ENCODE measurements at regions not wholly inside any gene's neighbourhood (a gene's known extent, or its start where the extent isn't known, plus 50 kb on each side); places are given as distances from the start of the nearest gene placed in this dataset.
"Not testable (repeated sequence)": the region's sequence is repeated elsewhere in the genome, so short reads cannot be mapped to it uniquely, and the experiment has no call there.

GRCh38 chr13:30063892-30064291 lies 213.5 kb upstream of the UBL3 start:
- DNase-seq: no peak

DNA sequence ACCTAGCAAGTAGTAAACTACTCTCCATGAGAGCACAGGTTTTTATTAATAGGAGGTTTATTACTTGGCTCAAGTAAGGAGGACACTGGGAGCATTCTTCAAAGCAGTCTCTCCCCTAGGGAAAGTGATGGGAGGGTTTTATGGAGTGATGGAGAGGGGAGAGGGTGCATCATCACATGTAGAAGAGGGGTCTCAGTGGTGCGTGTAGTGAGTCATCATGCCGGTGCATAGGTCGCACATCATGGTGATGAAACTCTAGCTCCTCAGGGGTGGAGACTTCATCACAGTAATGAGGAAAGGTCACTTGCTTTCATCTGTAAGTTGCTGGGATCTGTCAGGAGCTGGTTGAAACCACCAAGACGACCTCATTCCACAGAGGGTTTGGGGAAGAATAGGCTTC lies 210.8 kb upstream of the UBL3 start:
- no peak for DNase-seq

DNA sequence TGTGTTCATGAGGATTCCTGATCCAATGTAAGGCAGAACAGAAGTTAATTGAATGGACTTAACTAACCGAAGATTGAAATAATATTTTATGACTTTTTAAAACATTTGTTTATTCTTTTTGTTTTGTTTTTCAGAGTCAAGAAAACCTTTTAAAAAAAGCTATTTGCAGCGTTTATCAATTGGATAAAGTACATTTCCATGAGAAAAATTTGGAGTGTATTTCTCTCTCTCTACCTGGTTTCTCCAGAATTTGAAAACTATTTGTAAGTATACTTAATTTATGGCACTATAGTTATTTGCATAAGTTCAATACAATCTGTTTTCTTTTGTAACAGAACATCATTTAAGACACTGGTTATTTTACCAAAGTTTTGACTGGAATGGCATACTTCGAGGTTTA lies 208.0 kb upstream of the UBL3 start:
- DNase-seq: no peak

- DNase-seq: not testable (repeated sequence)
These were observed 204.1 kb upstream of the UBL3 start for GRCh38 chr13:30054546-30054945.

DNA sequence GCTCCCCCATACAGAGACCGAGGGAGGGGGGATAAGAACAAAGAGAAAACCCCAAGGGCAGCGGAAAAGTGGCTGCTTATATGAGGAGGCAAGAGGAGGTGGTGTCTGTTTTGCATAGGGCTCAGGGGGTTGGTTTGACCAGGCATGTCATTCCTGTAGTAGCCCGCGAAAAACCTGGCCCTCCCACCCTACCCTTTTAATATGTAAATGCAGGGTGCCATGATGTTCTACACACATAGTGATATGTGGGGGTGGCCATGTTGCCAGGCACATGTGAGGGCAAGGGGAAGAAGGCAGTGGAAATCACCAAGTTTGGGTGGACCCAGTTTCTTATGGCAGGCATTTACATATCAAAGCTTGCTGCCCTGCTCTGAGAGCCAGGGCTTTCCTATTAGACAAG lies 203.5 kb upstream of the UBL3 start:
- DNase-seq: peak; percentile 25

DNA sequence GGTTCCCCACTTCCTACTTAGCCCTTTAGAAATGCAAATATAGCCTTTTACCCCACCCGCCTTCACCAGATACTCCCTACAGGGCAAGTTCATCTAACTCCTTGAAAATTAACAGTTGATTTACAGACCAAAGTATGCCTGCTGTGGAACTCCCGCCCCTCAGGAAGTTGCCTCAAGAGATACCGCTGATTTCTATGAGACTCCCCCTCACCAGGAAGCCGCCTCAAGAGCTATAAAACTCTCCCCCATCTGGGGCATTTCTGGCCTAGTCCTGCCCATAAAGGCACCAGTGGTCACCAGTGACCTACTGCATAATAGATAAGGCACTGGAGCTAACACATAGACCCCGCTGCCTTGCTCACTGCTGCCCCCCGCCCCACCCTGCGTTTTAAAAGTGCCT lies 201.7 kb upstream of the UBL3 start:
- peak; percentile 17 for DNase-seq

- no peak for DNase-seq
These were observed 201.2 kb upstream of the UBL3 start for GRCh38 chr13:30051531-30052060.

GRCh38 chr13:30049692-30050091 lies 199.3 kb upstream of the UBL3 start:
- no peak for DNase-seq

GRCh38 chr13:30047154-30047874 lies 196.9 kb upstream of the UBL3 start:
- no peak for DNase-seq

GRCh38 chr13:30045916-30046704 lies 195.7 kb upstream of the UBL3 start:
- no peak for DNase-seq

DNA sequence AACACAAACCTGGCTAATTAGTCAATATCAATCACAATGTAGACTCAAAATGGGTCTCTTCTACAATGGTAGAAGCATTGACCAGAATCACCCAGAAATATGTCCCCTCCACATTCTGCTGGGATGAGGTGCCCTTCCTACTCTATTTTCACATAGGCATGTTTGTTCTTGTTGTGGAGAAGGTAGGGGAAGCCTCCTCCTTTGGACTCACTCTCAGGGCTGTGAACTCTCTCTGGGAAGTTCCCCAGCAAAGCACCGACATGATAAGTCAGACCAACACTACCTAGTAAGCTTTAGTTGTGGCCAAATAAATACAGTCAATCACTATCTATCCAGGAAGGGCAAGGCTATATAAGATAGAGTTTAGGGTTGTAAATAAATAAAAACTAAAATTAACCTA lies 194.5 kb upstream of the UBL3 start:
- DNase-seq: no peak

DNA sequence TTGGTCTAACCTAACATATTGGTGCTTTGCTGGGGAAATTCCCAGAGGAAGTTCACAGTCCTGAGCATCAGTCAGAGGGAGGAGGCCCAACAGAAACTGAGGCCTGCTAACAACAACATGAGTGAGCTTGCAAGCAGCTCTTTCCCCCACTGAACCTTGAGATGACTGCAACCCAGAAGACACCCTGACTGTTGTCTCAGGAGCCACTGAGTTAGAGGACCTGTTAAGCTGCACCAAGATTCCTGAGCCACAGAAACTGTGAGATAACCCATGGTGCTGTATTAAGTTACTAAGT lies 193.2 kb upstream of the UBL3 start:
- DNase-seq: no peak

- DNase-seq: no peak
These were observed 192.6 kb upstream of the UBL3 start for GRCh38 chr13:30042891-30043630.

DNA sequence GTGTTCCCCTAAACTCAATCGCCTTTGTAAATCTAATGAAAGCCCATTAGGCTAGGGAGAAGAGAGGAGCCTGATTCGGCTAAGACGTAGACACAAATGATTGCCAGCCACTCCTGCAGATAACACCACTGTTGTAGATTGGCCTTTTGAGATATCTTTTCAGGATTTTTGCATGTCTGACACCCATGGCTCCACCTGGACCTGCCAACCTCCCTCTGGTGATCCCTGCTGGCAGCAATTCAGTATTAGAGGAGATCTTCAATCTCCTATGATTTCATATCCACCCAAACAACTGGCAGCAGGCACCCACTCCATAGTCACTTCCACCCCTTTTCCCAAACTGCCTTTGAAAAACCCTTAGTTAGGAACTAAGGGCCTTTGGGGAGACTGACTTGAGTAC lies 191.9 kb upstream of the UBL3 start:
- no peak for DNase-seq

DNA sequence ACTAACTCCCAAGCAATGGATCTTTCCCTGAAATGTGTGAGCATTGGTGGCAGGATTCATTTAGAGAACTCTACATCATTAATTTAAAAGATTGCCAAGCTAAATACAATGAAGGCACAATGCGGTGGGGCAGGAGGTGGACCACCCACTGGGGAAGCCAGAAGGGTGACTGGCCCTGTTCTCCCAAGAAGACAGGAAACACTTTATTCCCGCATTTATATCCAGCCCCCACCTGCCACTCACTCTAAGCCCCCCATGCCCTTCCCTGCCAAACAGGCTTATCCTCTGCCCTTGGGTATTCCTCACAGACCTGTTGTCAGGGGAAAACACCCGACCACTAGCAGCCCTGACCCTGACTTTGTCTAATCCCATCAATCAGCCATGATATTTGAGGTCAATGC lies 189.1 kb upstream of the UBL3 start:
- no peak for DNase-seq

- no peak for DNase-seq
These were observed 188.5 kb upstream of the UBL3 start for GRCh38 chr13:30038884-30039283.

GRCh38 chr13:30037766-30038165 lies 187.3 kb upstream of the UBL3 start:
- DNase-seq: no peak

DNA sequence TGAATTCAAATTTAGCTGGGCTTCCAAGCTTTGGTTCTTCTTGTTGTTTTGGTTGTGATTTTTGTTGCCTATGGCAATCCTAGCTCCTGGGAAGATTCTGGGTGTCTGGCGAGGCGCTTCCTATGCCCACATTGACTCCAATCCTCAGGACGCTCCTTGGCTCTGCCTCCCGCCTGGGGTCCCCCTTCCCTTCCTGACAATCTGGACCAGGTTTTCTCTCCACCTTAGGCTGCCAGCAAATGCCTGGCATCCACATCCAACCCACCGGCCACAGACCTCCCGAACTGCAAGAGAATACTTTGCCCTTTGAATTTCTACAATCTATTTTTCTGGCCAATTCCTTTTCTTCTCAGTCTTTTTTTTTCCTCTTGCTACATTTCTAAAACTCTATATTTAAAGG lies 186.9 kb upstream of the UBL3 start:
- DNase-seq: no peak

DNA sequence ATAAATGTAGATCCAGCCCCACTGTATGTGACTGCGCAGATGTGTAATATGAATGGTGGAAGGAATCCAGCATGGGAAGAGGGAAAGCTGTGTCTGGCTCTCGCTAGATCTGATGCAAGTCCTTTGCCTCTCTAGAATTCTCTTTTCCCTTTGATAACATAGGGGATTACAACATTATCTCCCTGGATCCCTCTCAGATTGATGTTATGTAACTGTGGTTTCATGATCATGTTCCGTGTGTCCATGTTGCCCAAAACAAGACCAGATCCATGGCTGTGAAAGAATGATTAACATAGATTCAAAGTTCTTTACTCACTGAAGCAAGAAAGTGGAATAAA lies 184.0 kb upstream of the UBL3 start:
- no peak for DNase-seq

GRCh38 chr13:30033681-30034457 lies 183.5 kb upstream of the UBL3 start:
- no peak for DNase-seq

DNA sequence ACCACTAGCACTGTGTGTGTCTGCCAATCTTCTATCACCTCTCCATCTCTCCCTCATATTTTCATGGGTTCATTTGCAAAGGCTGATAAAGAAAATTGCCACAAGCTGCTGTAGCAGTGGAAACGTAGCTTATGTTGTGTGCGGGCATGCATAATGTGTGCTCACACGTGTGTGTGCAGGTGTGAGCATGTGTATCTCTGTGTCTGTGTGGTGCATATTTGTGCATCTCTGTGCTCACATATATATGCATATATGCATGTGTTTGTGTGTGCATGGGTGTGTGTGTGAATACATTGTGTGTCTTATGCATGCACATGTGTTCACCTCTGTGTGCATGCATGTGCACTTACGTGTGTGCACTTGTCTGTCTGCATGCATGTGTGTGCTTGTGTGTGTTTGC lies 181.8 kb upstream of the UBL3 start:
- DNase-seq: no peak

GRCh38 chr13:30031488-30031887 lies 181.1 kb upstream of the UBL3 start:
- DNase-seq: no peak

All from right kidney (tissue), 1 donor.